Caco-2 (cell line): ENCODE measurements at regions not wholly inside any gene's neighbourhood (a gene's known extent, or its start where the extent isn't known, plus 50 kb on each side); places are given as distances from the start of the nearest gene placed in this dataset.

Experiments used
- BruUV-seq: library from RNA; stranded (reverse); fragments of 400-500 nt; replicated peaks from 2 replicates; lab custom pipeline; 2021; lab: Mats Ljungman, UMichigan
- CTCF ChIA-PET: fragments of 300-600 bp; sonication (Branson Sonifier 250); formaldehyde crosslinking; loops from one replicate; lab custom pipeline; 2022; ENCODE audit warnings: antibody characterized with exemption; lab: Charles Lee
- POLR2A ChIA-PET: fragments of 300-600 bp; sonication (Branson Sonifier 250); formaldehyde crosslinking; loops from one replicate; lab custom pipeline; 2022; ENCODE audit warnings: antibody characterized with exemption; lab: Charles Lee
- DNase-seq, 2 experiments: peaks; one replicate each; pipeline versions ENCODE4 v3.0.0 to v3.0.0-alpha.2; 2020 to 2022
- H3K27me3 ChIP-seq: replicated peaks from 2 replicates; pipeline ENCODE4 v1.6.0; 2011; ENCODE audit warnings: low read length; ENCODE audit not compliant: control insufficient read depth, insufficient read depth
- H3K36me3 ChIP-seq: 2 replicates; pipeline ENCODE4 v1.5.1; 2011; ENCODE audit warnings: low read length; ENCODE audit not compliant: control insufficient read depth, insufficient read depth
- H3K4me1 ChIP-seq: fragments of 250-450 bp; sonication (Bioruptor Pico); 2 replicates; pipeline ENCODE4 v1.5.1; 2020; ENCODE audit warnings: mild to moderate bottlenecking
- H3K4me3 ChIP-seq: 2 replicates; pipeline ENCODE4 v1.5.1; 2011; ENCODE audit warnings: low read depth, mild to moderate bottlenecking, control low read depth, low read length
- H3K9me3 ChIP-seq: fragments of 250-450 bp; sonication (Bioruptor Pico); 2 replicates; pipeline ENCODE4 v1.5.1; 2020; ENCODE audit warnings: mild to moderate bottlenecking, moderate library complexity
- H3K27ac Mint-ChIP-seq: one replicate; pipeline ENCODE4 v1.8.0; 2022; ENCODE audit warnings: mixed read lengths; ENCODE audit not compliant: unreplicated experiment
- H3K27me3 Mint-ChIP-seq: one replicate; pipeline ENCODE4 v1.8.0; 2022; ENCODE audit warnings: mixed read lengths; ENCODE audit not compliant: insufficient read depth, unreplicated experiment
- H3K36me3 Mint-ChIP-seq: one replicate; pipeline ENCODE4 v1.8.0; 2022; ENCODE audit warnings: mild to moderate bottlenecking, mixed read lengths; ENCODE audit not compliant: insufficient read depth, unreplicated experiment
- H3K4me1 Mint-ChIP-seq: one replicate; pipeline ENCODE4 v1.8.0; 2022; ENCODE audit warnings: low read depth, mixed read lengths; ENCODE audit not compliant: unreplicated experiment
- H3K4me3 Mint-ChIP-seq: one replicate; pipeline ENCODE4 v1.8.0; 2022; ENCODE audit warnings: mild to moderate bottlenecking, moderate library complexity, mixed read lengths; ENCODE audit not compliant: unreplicated experiment
- H3K9me3 Mint-ChIP-seq: one replicate; pipeline ENCODE4 v1.8.0; 2022; ENCODE audit warnings: mixed read lengths; ENCODE audit not compliant: unreplicated experiment
- CTCF ChIP-seq, 2 experiments: fragments of 200-600 bp in 1 of 2; IDR thresholded peaks; 1 replicate in 1 of 2; 2 replicates in 1 of 2; pipeline versions ENCODE4 v1.5.1 to v1.8.0; 2011 to 2022; ENCODE audit warnings: antibody characterized with exemption in 1 of 2, control low read depth in 1 of 2, inconsistent platforms in 1 of 2, low read depth in 1 of 2, low read length in 1 of 2, mild to moderate bottlenecking in 1 of 2, moderate library complexity in 1 of 2; ENCODE audit not compliant: insufficient read depth in 1 of 2, severe bottlenecking in 1 of 2, unreplicated experiment in 1 of 2
- intact Hi-C: fragments of 100-400 bp; cut with micrococcal nuclease; formaldehyde crosslinking; loops from one replicate; pipeline ENCODE4 v1.10.0; 2022; ENCODE audit not compliant: unreplicated experiment

- H3K4me1 Mint-ChIP-seq, result no peaks in the 10 kb centered on the region
- no peak for TF ChIP-seq CTCF (IDR thresholded peaks at IDR 0.05; ENCODE audit: insufficient read depth in 1 of 2, low read depth in 1 of 2, low read length in 1 of 2, severe bottlenecking in 1 of 2, unreplicated experiment in 1 of 2)
- BruUV-seq, result no TSS peak
Observed at GRCh38 chr13:22014469-22014868, 343.6 kb downstream of the FGF9 start.

DNA sequence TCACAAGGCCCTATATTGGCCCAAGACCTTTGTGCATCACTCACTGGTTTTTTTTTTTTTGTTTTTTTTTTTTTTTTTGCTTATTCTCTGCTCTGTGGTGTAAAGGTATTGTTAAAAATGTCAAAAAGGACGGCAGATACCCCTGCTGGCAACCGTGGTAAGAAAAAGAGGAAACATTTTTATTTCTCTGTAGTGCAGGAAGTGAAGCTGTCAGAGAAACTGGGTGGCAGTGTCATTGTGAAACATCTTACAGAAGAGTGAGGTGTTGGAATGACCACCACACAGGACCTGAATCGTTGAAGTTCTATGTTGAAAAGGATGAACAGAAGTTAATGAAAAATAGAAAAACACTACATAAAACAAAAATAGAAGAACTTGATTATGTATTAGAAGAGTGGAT lies 346.4 kb downstream of the FGF9 start:
- Mint-ChIP-seq H3K4me1 (no peaks in the 10 kb centered on the region), H3K4me3 (no peak overlapping the region), H3K27ac (no peak overlapping the region), H3K36me3 (no peaks in the 10 kb centered on the region), H3K9me3 (no peaks in the 10 kb centered on the region), H3K27me3 (peaks cover 3% of the 10 kb centered on the region)
- ChIA-PET POLR2A (no interaction called here), CTCF (no interaction called here)
- intact Hi-C loops, result no loop called here
- Histone ChIP-seq H3K36me3 (no peaks in the 10 kb centered on the region), H3K4me1 (peaks cover 2% of the 10 kb centered on the region; the same call in 1 of the 2 replicates), H3K4me3 (no peak overlapping the region), H3K9me3 (no peaks in the 10 kb centered on the region), H3K27me3 (no peaks in the 10 kb centered on the region)
- no peak for TF ChIP-seq CTCF (IDR thresholded peaks at IDR 0.05; ENCODE audit: insufficient read depth in 1 of 2, low read depth in 1 of 2, low read length in 1 of 2, severe bottlenecking in 1 of 2, unreplicated experiment in 1 of 2)
- BruUV-seq, result no TSS peak
- no peak for DNase-seq

More at GRCh38 chr13:22014469-22014868, 343.6 kb downstream of the FGF9 start:
- Mint-ChIP-seq H3K4me3 (no peak overlapping the region), H3K27ac (no peak overlapping the region), H3K9me3 (no peaks in the 10 kb centered on the region), H3K27me3 (peaks cover 3% of the 10 kb centered on the region), H3K36me3 (no peaks in the 10 kb centered on the region)
- H3K4me3 ChIP-seq, result no peak overlapping the region
- no peaks in the 10 kb centered on the region for H3K9me3 ChIP-seq
- ChIA-PET CTCF (no interaction called here), POLR2A (no interaction called here)
- intact Hi-C loops, result no loop called here
- H3K36me3 ChIP-seq, result no peaks in the 10 kb centered on the region
- DNase-seq, result peak; percentile 25 to 60
- H3K27me3 ChIP-seq, result no peaks in the 10 kb centered on the region
- peaks cover 3% of the 10 kb centered on the region; the same call in 1 of the 2 replicates for H3K4me1 ChIP-seq

DNA sequence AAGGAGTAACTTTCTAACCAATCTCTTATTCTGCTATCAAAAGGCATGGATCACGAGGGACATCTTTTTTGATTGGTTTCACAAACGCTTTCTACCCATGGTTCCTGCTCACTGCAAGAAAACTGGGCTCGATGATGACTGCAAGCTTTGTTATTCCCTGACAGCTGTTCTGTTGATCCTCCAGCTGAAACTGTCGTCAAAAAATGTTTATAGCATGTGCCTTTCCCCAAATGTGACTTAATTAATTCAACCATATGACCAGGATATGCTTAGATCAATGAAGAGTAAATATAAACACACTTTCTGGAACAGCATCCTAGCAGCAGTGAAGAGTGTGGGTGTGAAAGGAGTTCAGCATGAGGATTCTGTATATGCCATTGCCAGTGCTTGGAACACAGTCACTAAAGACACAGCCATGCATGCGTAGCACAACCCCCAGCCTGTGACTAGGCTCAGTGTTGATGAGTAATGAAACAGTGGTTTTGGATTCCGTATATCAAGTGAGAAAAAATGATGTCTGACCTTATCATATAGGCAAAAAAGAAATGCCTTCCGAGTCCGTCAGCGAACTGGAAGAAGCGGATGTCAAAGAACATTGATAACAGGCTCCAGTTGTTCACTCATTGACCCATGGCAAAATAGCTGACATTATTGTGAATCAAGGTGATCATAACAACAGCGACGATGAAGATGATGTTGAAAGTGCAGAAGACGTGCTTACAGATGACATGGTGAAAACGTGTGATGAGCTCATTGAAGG lies 347.4 kb downstream of the FGF9 start:
- Mint-ChIP-seq H3K36me3 (no peaks in the 10 kb centered on the region), H3K4me3 (no peak overlapping the region), H3K27me3 (peaks cover 3% of the 10 kb centered on the region), H3K4me1 (no peaks in the 10 kb centered on the region), H3K27ac (no peak overlapping the region), H3K9me3 (no peaks in the 10 kb centered on the region)
- H3K4me3 ChIP-seq, result no peak overlapping the region
- no peaks in the 10 kb centered on the region for H3K4me1 ChIP-seq
- no peaks in the 10 kb centered on the region for H3K36me3 ChIP-seq
- no peak for DNase-seq
- H3K9me3 ChIP-seq, result no peaks in the 10 kb centered on the region
- TF ChIP-seq CTCF (IDR thresholded peaks at IDR 0.05; ENCODE audit: insufficient read depth in 1 of 2, low read depth in 1 of 2, low read length in 1 of 2, severe bottlenecking in 1 of 2, unreplicated experiment in 1 of 2), result no peak
- ChIA-PET POLR2A (no interaction called here), CTCF (no interaction called here)
- intact Hi-C loops, result no loop called here
- no TSS peak for BruUV-seq
- no peaks in the 10 kb centered on the region for H3K27me3 ChIP-seq
